Neural crest cell (in vitro differentiated cells): ENCODE measurements at regions not wholly inside any gene's neighbourhood (a gene's known extent, or its start where the extent isn't known, plus 50 kb on each side); places are given as distances from the start of the nearest gene placed in this dataset.
A peak's percentile ranks its signal among the peaks of the same experiment; 100 is the strongest.

ENCODE experiments used
- DNase-seq: peaks from one replicate; pipeline ENCODE4 v3.0.0; 2021; ENCODE audit warnings: low read depth, mixed read lengths, low spot score
- H3K27ac Mint-ChIP-seq: one replicate; pipeline ENCODE4 v1.8.0; 2021; ENCODE audit warnings: mild to moderate bottlenecking, mixed read lengths; ENCODE audit not compliant: unreplicated experiment
- H3K27me3 Mint-ChIP-seq: 2 replicates; pipeline ENCODE4 v1.8.0; 2021; ENCODE audit warnings: low read depth, mild to moderate bottlenecking, mixed read lengths
- H3K36me3 Mint-ChIP-seq: 2 replicates; pipeline ENCODE4 v1.8.0; 2021; ENCODE audit warnings: low read depth, mild to moderate bottlenecking, mixed read lengths
- H3K4me1 Mint-ChIP-seq: 2 replicates; pipeline ENCODE4 v1.8.0; 2021; ENCODE audit warnings: mixed read lengths
- H3K4me3 Mint-ChIP-seq: one replicate; pipeline ENCODE4 v1.8.0; 2021; ENCODE audit warnings: mild to moderate bottlenecking, mixed read lengths
- H3K9me3 Mint-ChIP-seq: 2 replicates; pipeline ENCODE4 v1.8.0; 2021; ENCODE audit warnings: mixed read lengths
- TF ChIP-seq, protein P1 (sequence below): fragments of 200-600 bp; sonication (generic); conservative IDR thresholded peaks from 2 replicates; pipeline ENCODE4 v1.5.0; 2021; ENCODE audit warnings: antibody characterized with exemption, mild to moderate bottlenecking

DNA sequence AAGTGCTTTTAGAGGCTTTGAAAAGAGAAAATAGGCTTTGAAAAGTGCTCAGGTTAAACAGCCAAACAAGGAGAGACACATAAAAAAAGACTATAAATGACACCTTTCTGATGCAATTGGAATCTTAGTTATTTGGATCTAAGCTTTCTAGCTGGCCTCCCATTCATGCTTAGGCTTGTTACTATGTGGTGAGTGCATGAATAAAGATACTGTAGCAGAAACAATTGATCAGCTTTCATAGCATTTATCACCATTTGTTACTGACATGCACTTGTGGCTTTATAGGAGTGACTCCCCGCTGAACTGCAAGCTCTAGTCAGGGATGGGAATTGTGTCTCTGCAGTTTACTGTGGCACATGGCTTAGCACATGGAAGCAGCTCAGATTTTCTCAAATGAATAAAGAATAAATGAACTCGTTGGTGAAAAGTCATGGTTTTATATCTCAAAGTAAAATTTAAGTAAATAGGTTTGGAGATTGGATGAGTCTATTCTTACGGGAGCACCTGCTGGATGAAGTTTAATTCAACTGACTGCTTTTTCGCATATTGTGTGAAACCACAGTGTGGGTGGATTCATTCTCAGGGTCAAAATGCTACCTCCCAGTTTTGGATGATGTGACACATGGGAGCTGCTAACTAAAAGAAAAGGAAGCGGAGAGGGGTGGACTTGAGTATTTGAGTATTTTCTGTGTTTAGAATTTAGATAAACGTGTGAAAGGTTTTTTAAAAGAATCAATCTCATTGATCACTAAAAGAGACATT, 91.1 kb upstream of the NOL4 start:
- no peak overlapping the region for H3K4me3 Mint-ChIP-seq
- no peak for DNase-seq
- peaks cover 16% of the 10 kb centered on the region for H3K4me1 Mint-ChIP-seq
- no peaks in the 10 kb centered on the region for H3K36me3 Mint-ChIP-seq
- no peaks in the 10 kb centered on the region for H3K9me3 Mint-ChIP-seq
- no peak overlapping the region for H3K27ac Mint-ChIP-seq
- TF ChIP-seq, protein P1, sequence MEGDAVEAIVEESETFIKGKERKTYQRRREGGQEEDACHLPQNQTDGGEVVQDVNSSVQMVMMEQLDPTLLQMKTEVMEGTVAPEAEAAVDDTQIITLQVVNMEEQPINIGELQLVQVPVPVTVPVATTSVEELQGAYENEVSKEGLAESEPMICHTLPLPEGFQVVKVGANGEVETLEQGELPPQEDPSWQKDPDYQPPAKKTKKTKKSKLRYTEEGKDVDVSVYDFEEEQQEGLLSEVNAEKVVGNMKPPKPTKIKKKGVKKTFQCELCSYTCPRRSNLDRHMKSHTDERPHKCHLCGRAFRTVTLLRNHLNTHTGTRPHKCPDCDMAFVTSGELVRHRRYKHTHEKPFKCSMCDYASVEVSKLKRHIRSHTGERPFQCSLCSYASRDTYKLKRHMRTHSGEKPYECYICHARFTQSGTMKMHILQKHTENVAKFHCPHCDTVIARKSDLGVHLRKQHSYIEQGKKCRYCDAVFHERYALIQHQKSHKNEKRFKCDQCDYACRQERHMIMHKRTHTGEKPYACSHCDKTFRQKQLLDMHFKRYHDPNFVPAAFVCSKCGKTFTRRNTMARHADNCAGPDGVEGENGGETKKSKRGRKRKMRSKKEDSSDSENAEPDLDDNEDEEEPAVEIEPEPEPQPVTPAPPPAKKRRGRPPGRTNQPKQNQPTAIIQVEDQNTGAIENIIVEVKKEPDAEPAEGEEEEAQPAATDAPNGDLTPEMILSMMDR = no peak
- no peaks in the 10 kb centered on the region for H3K27me3 Mint-ChIP-seq

DNA sequence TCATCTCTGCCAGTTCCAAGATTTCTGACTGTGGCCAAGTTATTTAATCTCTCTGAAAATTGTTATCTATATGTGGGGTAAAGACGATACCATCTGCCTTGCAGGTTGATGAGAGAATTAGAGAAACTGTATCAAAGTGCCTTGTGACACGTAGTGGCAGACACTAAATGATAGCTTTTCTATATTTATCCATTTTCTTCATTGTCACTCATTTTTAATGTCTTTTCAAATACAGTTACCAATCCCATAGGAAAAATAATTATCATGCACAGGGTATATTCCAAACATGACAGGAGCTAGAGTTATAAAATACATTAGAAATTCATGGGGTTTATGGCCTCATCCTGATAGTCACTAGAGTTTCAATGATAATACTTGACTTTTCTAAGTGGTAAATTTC, 95.6 kb upstream of the NOL4 start:
- H3K27ac Mint-ChIP-seq = no peak overlapping the region
- H3K36me3 Mint-ChIP-seq = no peaks in the 10 kb centered on the region
- peaks cover 23% of the 10 kb centered on the region for H3K4me1 Mint-ChIP-seq
- no peak for DNase-seq
- TF ChIP-seq, protein P1 = no peak
- H3K27me3 Mint-ChIP-seq = no peaks in the 10 kb centered on the region
- H3K4me3 Mint-ChIP-seq = no peak overlapping the region
- no peaks in the 10 kb centered on the region for H3K9me3 Mint-ChIP-seq

DNA sequence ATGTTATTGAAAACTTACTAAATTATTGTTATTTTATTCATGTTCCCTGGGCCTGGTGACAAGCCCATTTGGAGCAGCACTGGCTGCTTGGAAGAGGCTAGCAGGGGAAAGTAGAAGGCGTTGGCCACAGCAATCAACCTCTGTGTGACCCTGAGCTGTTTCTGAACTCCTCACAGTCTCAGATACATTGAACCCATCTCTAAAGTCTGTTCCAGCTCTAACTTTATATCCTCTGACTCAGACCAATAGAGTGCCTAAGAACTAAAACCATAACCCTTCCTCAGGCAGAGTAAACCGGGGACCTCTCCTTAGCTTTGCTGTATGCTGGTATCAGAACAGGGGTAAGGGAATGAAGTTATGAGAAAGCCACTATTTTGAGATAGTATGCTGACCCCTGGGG, 96.4 kb upstream of the NOL4 start:
- no peak for DNase-seq
- peaks cover 23% of the 10 kb centered on the region for H3K4me1 Mint-ChIP-seq
- H3K27me3 Mint-ChIP-seq = no peaks in the 10 kb centered on the region
- H3K36me3 Mint-ChIP-seq = no peaks in the 10 kb centered on the region
- H3K9me3 Mint-ChIP-seq = no peaks in the 10 kb centered on the region
- H3K4me3 Mint-ChIP-seq = no peak overlapping the region
- H3K27ac Mint-ChIP-seq = no peak overlapping the region
- TF ChIP-seq, protein P1 = no peak

DNA sequence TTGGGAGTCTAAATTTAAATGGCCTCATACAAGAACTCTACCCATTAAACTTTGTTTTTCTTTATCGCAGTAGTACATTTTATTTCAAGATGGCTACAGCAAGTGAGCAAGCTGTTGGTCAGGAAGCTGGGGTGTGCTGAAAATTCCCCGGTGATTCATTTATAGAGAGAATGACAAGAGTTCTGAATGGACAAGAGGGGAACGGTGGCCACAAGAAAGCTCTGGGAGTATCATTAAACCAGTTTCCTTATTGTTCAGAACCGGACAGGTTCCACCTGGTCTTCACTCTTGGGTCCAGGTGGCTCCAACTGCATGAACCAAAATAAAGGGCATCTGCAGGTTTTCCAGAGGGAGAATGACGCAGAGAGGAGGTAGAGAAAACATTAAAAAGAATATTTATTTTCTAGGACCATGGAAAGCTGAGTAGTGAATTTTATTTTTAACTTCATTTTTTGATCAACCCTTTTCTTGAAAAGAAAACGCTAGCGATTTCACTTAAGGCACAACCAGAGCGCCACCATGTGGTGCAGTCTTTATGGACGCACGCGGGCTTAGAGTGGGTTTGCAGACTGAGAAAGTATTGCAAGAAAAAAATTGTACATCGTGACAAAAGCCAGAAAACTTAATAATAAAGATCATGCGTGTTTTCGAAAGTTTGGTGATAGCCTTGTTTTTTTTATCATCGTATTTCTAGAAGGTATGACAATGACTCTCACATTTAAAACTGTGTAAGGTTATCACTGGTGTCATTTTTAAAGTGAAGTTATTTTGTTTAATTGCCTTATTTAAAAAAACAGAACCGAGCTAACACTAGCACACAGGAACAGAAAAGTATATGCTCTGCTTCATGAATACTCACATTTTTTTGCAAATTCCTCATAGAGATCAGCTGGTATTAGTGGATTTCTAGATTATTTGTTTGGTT, 97.9 kb upstream of the NOL4 start:
- peaks cover 7% of the 10 kb centered on the region for H3K9me3 Mint-ChIP-seq
- peaks cover 18% of the 10 kb centered on the region for H3K4me1 Mint-ChIP-seq
- H3K36me3 Mint-ChIP-seq = peaks cover 5% of the 10 kb centered on the region
- no peak overlapping the region for H3K27ac Mint-ChIP-seq
- H3K4me3 Mint-ChIP-seq = no peak overlapping the region
- DNase-seq = peak; percentile 66
- TF ChIP-seq, protein P1 = peak; percentile 91
- no peaks in the 10 kb centered on the region for H3K27me3 Mint-ChIP-seq

DNA sequence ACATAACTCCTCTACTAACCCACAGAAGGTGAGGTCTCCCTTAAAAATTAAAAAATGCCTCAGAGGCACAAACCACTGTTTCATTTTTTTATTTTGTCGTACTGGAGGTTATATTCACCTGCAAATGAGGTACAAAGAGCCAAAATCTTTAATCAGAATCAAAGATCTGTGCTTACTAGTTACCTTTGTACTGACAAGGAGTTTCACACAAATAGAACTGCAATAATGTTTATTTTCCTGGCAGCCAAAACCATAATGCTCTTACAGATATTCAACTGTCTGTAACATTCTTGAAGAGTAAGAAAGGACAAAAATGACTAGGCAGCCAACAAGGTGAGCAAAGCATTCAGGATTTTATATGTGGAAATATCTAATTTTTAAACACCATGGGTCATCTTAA, 105.1 kb upstream of the NOL4 start:
- DNase-seq = no peak
- peaks cover 16% of the 10 kb centered on the region for H3K9me3 Mint-ChIP-seq
- no peak overlapping the region for H3K4me3 Mint-ChIP-seq
- H3K27ac Mint-ChIP-seq = no peak overlapping the region
- TF ChIP-seq, protein P1 = no peak
- H3K27me3 Mint-ChIP-seq = no peaks in the 10 kb centered on the region
- H3K4me1 Mint-ChIP-seq = no peaks in the 10 kb centered on the region
- H3K36me3 Mint-ChIP-seq = peaks cover 12% of the 10 kb centered on the region
